Caco-2 (cell line): ENCODE measurements at regions not wholly inside any gene's neighbourhood (a gene's known extent, or its start where the extent isn't known, plus 50 kb on each side); places are given as distances from the start of the nearest gene placed in this dataset.

Experiments
- BruUV-seq: library from RNA; stranded (reverse); fragments of 400-500 nt; replicated peaks from 2 replicates; lab custom pipeline; 2021; lab: Mats Ljungman, UMichigan
- CTCF ChIA-PET: fragments of 300-600 bp; sonication (Branson Sonifier 250); formaldehyde crosslinking; loops from one replicate; lab custom pipeline; 2022; ENCODE audit warnings: antibody characterized with exemption; lab: Charles Lee
- POLR2A ChIA-PET: fragments of 300-600 bp; sonication (Branson Sonifier 250); formaldehyde crosslinking; loops from one replicate; lab custom pipeline; 2022; ENCODE audit warnings: antibody characterized with exemption; lab: Charles Lee
- DNase-seq, 2 experiments: peaks; one replicate each; pipeline versions ENCODE4 v3.0.0 to v3.0.0-alpha.2; 2020 to 2022
- H3K27me3 ChIP-seq: replicated peaks from 2 replicates; pipeline ENCODE4 v1.6.0; 2011; ENCODE audit warnings: low read length; ENCODE audit not compliant: control insufficient read depth, insufficient read depth
- H3K36me3 ChIP-seq: 2 replicates; pipeline ENCODE4 v1.5.1; 2011; ENCODE audit warnings: low read length; ENCODE audit not compliant: control insufficient read depth, insufficient read depth
- H3K4me1 ChIP-seq: fragments of 250-450 bp; sonication (Bioruptor Pico); 2 replicates; pipeline ENCODE4 v1.5.1; 2020; ENCODE audit warnings: mild to moderate bottlenecking
- H3K4me3 ChIP-seq: 2 replicates; pipeline ENCODE4 v1.5.1; 2011; ENCODE audit warnings: low read depth, mild to moderate bottlenecking, control low read depth, low read length
- H3K9me3 ChIP-seq: fragments of 250-450 bp; sonication (Bioruptor Pico); 2 replicates; pipeline ENCODE4 v1.5.1; 2020; ENCODE audit warnings: mild to moderate bottlenecking, moderate library complexity
- H3K27ac Mint-ChIP-seq: one replicate; pipeline ENCODE4 v1.8.0; 2022; ENCODE audit warnings: mixed read lengths; ENCODE audit not compliant: unreplicated experiment
- H3K27me3 Mint-ChIP-seq: one replicate; pipeline ENCODE4 v1.8.0; 2022; ENCODE audit warnings: mixed read lengths; ENCODE audit not compliant: insufficient read depth, unreplicated experiment
- H3K36me3 Mint-ChIP-seq: one replicate; pipeline ENCODE4 v1.8.0; 2022; ENCODE audit warnings: mild to moderate bottlenecking, mixed read lengths; ENCODE audit not compliant: insufficient read depth, unreplicated experiment
- H3K4me1 Mint-ChIP-seq: one replicate; pipeline ENCODE4 v1.8.0; 2022; ENCODE audit warnings: low read depth, mixed read lengths; ENCODE audit not compliant: unreplicated experiment
- H3K4me3 Mint-ChIP-seq: one replicate; pipeline ENCODE4 v1.8.0; 2022; ENCODE audit warnings: mild to moderate bottlenecking, moderate library complexity, mixed read lengths; ENCODE audit not compliant: unreplicated experiment
- H3K9me3 Mint-ChIP-seq: one replicate; pipeline ENCODE4 v1.8.0; 2022; ENCODE audit warnings: mixed read lengths; ENCODE audit not compliant: unreplicated experiment
- CTCF ChIP-seq, 2 experiments: fragments of 200-600 bp in 1 of 2; IDR thresholded peaks; 1 replicate in 1 of 2; 2 replicates in 1 of 2; pipeline versions ENCODE4 v1.5.1 to v1.8.0; 2011 to 2022; ENCODE audit warnings: antibody characterized with exemption in 1 of 2, control low read depth in 1 of 2, inconsistent platforms in 1 of 2, low read depth in 1 of 2, low read length in 1 of 2, mild to moderate bottlenecking in 1 of 2, moderate library complexity in 1 of 2; ENCODE audit not compliant: insufficient read depth in 1 of 2, severe bottlenecking in 1 of 2, unreplicated experiment in 1 of 2
- intact Hi-C: fragments of 100-400 bp; cut with micrococcal nuclease; formaldehyde crosslinking; loops from one replicate; pipeline ENCODE4 v1.10.0; 2022; ENCODE audit not compliant: unreplicated experiment

GRCh38 chr14:87483271-87484260 is 509.4 kb downstream of the GALC start:
- DNase-seq: no peak
- ChIA-PET CTCF (no interaction called here), POLR2A (no interaction called here)
- no peaks in the 10 kb centered on the region for H3K9me3 Mint-ChIP-seq
- H3K4me1 Mint-ChIP-seq: no peaks in the 10 kb centered on the region
- no peaks in the 10 kb centered on the region for H3K36me3 Mint-ChIP-seq
- Histone ChIP-seq H3K27me3 (no peaks in the 10 kb centered on the region), H3K4me3 (no peak overlapping the region), H3K36me3 (no peaks in the 10 kb centered on the region), H3K9me3 (no peaks in the 10 kb centered on the region), H3K4me1 (no peaks in the 10 kb centered on the region)
- intact Hi-C loops: no loop called here
- peaks cover 3% of the 10 kb centered on the region for H3K27me3 Mint-ChIP-seq
- H3K4me3 Mint-ChIP-seq: no peak overlapping the region
- no peak for TF ChIP-seq CTCF (IDR thresholded peaks at IDR 0.05; ENCODE audit: insufficient read depth in 1 of 2, low read depth in 1 of 2, low read length in 1 of 2, severe bottlenecking in 1 of 2, unreplicated experiment in 1 of 2)
- no peak overlapping the region for H3K27ac Mint-ChIP-seq
- no TSS peak for BruUV-seq

- Histone ChIP-seq H3K9me3 (no peaks in the 10 kb centered on the region), H3K27me3 (no peaks in the 10 kb centered on the region), H3K4me1 (no peaks in the 10 kb centered on the region), H3K36me3 (no peaks in the 10 kb centered on the region), H3K4me3 (no peak overlapping the region)
- H3K9me3 Mint-ChIP-seq: no peaks in the 10 kb centered on the region
- no peak for DNase-seq
- no peak overlapping the region for H3K27ac Mint-ChIP-seq
- peaks cover 3% of the 10 kb centered on the region for H3K27me3 Mint-ChIP-seq
- no peak overlapping the region for H3K4me3 Mint-ChIP-seq
- H3K4me1 Mint-ChIP-seq: no peaks in the 10 kb centered on the region
- CTCF ChIA-PET: no interaction called here
- POLR2A ChIA-PET: no interaction called here
- no TSS peak for BruUV-seq
- H3K36me3 Mint-ChIP-seq: no peaks in the 10 kb centered on the region
- TF ChIP-seq CTCF (IDR thresholded peaks at IDR 0.05; ENCODE audit: insufficient read depth in 1 of 2, low read depth in 1 of 2, low read length in 1 of 2, severe bottlenecking in 1 of 2, unreplicated experiment in 1 of 2): no peak
- intact Hi-C loops: no loop called here
Observed at GRCh38 chr14:87468531-87468930, 524.5 kb downstream of the GALC start.

- BruUV-seq: no TSS peak
- no peak for DNase-seq
- Histone ChIP-seq H3K4me3 (no peak overlapping the region), H3K9me3 (no peaks in the 10 kb centered on the region), H3K27me3 (no peaks in the 10 kb centered on the region), H3K4me1 (no peaks in the 10 kb centered on the region), H3K36me3 (no peaks in the 10 kb centered on the region)
- H3K27me3 Mint-ChIP-seq: peaks cover 3% of the 10 kb centered on the region
- no peaks in the 10 kb centered on the region for H3K9me3 Mint-ChIP-seq
- POLR2A ChIA-PET: no interaction called here
- H3K4me1 Mint-ChIP-seq: no peaks in the 10 kb centered on the region
- H3K27ac Mint-ChIP-seq: no peak overlapping the region
- CTCF ChIA-PET: no interaction called here
- intact Hi-C loops: no loop called here
- no peak overlapping the region for H3K4me3 Mint-ChIP-seq
- H3K36me3 Mint-ChIP-seq: no peaks in the 10 kb centered on the region
- TF ChIP-seq CTCF (IDR thresholded peaks at IDR 0.05; ENCODE audit: insufficient read depth in 1 of 2, low read depth in 1 of 2, low read length in 1 of 2, severe bottlenecking in 1 of 2, unreplicated experiment in 1 of 2): no peak
Observed at GRCh38 chr14:87467578-87467977, 525.4 kb downstream of the GALC start.
